Endothelial cell of umbilical vein (primary cell): ENCODE measurements at regions not wholly inside any gene's neighbourhood (a gene's known extent, or its start where the extent isn't known, plus 50 kb on each side); places are given as distances from the start of the nearest gene placed in this dataset.

ENCODE experiments used
- BruUV-seq: library from RNA; stranded (reverse); fragments of 400-500 nt; replicated peaks from 2 replicates; lab custom pipeline; 2021; lab: Mats Ljungman, UMichigan
- CTCF ChIA-PET: fragments of 300-600, 350-600 bp; sonication (Branson Sonifier 250); formaldehyde crosslinking; loops from one replicate; lab custom pipeline; 2021; ENCODE audit warnings: antibody characterized with exemption, inconsistent platforms; lab: Charles Lee
- POLR2A ChIA-PET: fragments of 300-600, 350-600 bp; sonication (Branson Sonifier 250); formaldehyde crosslinking; loops from one replicate; lab custom pipeline; 2021; ENCODE audit warnings: antibody characterized with exemption, inconsistent platforms; lab: Charles Lee
- DNase-seq: peaks from one replicate; pipeline ENCODE4 v3.0.0-alpha.2; 2011; ENCODE audit warnings: low read depth, low spot score
- FAIRE-seq: peaks from 2 replicates; lab custom pipeline; 2011; peaks lifted over from hg19 to GRCh38; lab: Jason Lieb, UNC
- H2AFZ ChIP-seq: 2 replicates; pipeline ENCODE4 v1.6.0; 2012; ENCODE audit warnings: low read depth, low read length, control low read depth, inconsistent platforms
- H3K27ac ChIP-seq: 2 replicates; pipeline ENCODE4 v1.5.1; 2011; ENCODE audit warnings: low read depth, mild to moderate bottlenecking, control low read depth, low read length, moderate library complexity; ENCODE audit not compliant: insufficient read depth
- H3K27me3 ChIP-seq, 2 experiments: 2 replicates each; pipeline versions ENCODE4 v1.6.0 to v1.6.1; 2011; ENCODE audit warnings: low read length in 2 of 2, mixed read lengths in 1 of 2; ENCODE audit not compliant: control insufficient read depth in 2 of 2, insufficient read depth in 2 of 2
- H3K36me3 ChIP-seq, 2 experiments: 2 replicates in 1 of 2; 3 replicates in 1 of 2; pipeline ENCODE4 v1.5.1; 2011; ENCODE audit warnings: low read length in 2 of 2, mild to moderate bottlenecking in 1 of 2, moderate library complexity in 1 of 2; ENCODE audit not compliant: control insufficient read depth in 2 of 2, insufficient read depth in 2 of 2; ENCODE audit errors: extremely low read depth in 1 of 2
- H3K4me1 ChIP-seq: 3 replicates; pipeline ENCODE4 v1.5.1; 2011; ENCODE audit warnings: mild to moderate bottlenecking, low read length; ENCODE audit not compliant: control insufficient read depth, insufficient read depth; ENCODE audit errors: extremely low read depth
- H3K4me2 ChIP-seq: 2 replicates; pipeline ENCODE4 v1.6.1; 2011; ENCODE audit warnings: low read length, control low read depth, mixed read lengths; ENCODE audit not compliant: insufficient read depth
- H3K4me3 ChIP-seq, 3 experiments: fragments of 200-600 bp in 1 of 3; sonication (generic), shearing (Covaris generic) in 1 of 3; replicated peaks in 1 of 3; 2 replicates each; pipeline ENCODE4 v1.5.1; 2011 to 2016; ENCODE audit warnings: control low read depth in 3 of 3, low read length in 3 of 3, mild to moderate bottlenecking in 2 of 3, inconsistent platforms in 1 of 3, low read depth in 1 of 3, moderate library complexity in 1 of 3; ENCODE audit not compliant: insufficient read depth in 1 of 3
- H3K79me2 ChIP-seq: 2 replicates; pipeline ENCODE4 v1.6.0; 2012; ENCODE audit warnings: low read length, inconsistent platforms; ENCODE audit not compliant: control insufficient read depth, insufficient read depth
- H3K9ac ChIP-seq: replicated peaks from 2 replicates; pipeline ENCODE3; 2011; ENCODE audit warnings: low read length, control low read depth; ENCODE audit not compliant: insufficient read depth; ENCODE audit errors: extremely low read depth
- H3K9me1 ChIP-seq: replicated peaks from 3 replicates; pipeline ENCODE4 v1.6.0; 2011; ENCODE audit warnings: mild to moderate bottlenecking, low read length; ENCODE audit not compliant: control insufficient read depth, insufficient read depth; ENCODE audit errors: extremely low read depth
- H3K9me3 ChIP-seq: replicated peaks from 2 replicates; pipeline ENCODE4 v1.5.1; 2012; ENCODE audit warnings: low read length, inconsistent platforms; ENCODE audit not compliant: control insufficient read depth, insufficient read depth
- H4K20me1 ChIP-seq: replicated peaks from 2 replicates; pipeline ENCODE3; 2011; ENCODE audit warnings: mild to moderate bottlenecking, low read length; ENCODE audit not compliant: control insufficient read depth, insufficient read depth; ENCODE audit errors: extremely low read depth
- CTCF ChIP-seq, 2 donors: IDR thresholded peaks; 1 replicate in 1 of 2; 2 replicates in 1 of 2; pipeline ENCODE4 v1.5.1; 2011; ENCODE audit warnings: low read length in 2 of 2, mild to moderate bottlenecking in 2 of 2, moderate library complexity in 2 of 2, control low read depth in 1 of 2, inconsistent platforms in 1 of 2, low read depth in 1 of 2; ENCODE audit not compliant: insufficient read depth in 1 of 2; ENCODE audit errors: extremely low read depth in 1 of 2
- EZH2 ChIP-seq: IDR thresholded peaks from 2 replicates; pipeline ENCODE4 v1.6.1; 2012; ENCODE audit warnings: borderline replicate concordance, low read depth, mild to moderate bottlenecking, moderate library complexity, low read length, inconsistent platforms; ENCODE audit not compliant: severe bottlenecking
- FOS ChIP-seq: IDR thresholded peaks from 2 replicates; pipeline ENCODE4 v1.6.1; 2011; ENCODE audit warnings: mild to moderate bottlenecking, low read length, moderate library complexity, borderline replicate concordance; ENCODE audit not compliant: insufficient read depth
- GATA2 ChIP-seq: IDR thresholded peaks from 2 replicates; pipeline ENCODE4 v1.7.0; 2011; ENCODE audit warnings: low read depth, mild to moderate bottlenecking, moderate library complexity, mixed read lengths, low read length; ENCODE audit not compliant: insufficient read length, insufficient read depth
- JUN ChIP-seq: IDR thresholded peaks from 2 replicates; pipeline ENCODE4 v1.6.1; 2011; ENCODE audit warnings: borderline replicate concordance, low read depth; ENCODE audit not compliant: insufficient read length, insufficient read depth
- MAX ChIP-seq: IDR thresholded peaks from 2 replicates; pipeline ENCODE4 v1.6.1; 2011; ENCODE audit not compliant: insufficient read depth, insufficient read length
- MYC ChIP-seq: IDR thresholded peaks from one replicate; pipeline ENCODE4 v1.6.1; 2011; ENCODE audit warnings: mild to moderate bottlenecking, low read depth, low read length
- POLR2A ChIP-seq: IDR thresholded peaks from 2 replicates; pipeline ENCODE4 v1.6.1; 2012; ENCODE audit warnings: low read depth, mild to moderate bottlenecking, control low read depth, low read length
- POLR2AphosphoS5 ChIP-seq: IDR thresholded peaks from 2 replicates; pipeline ENCODE4 v1.6.1; 2012; ENCODE audit warnings: low read depth, mild to moderate bottlenecking, control low read depth, low read length, moderate library complexity; ENCODE audit not compliant: insufficient read depth
- dilution Hi-C: fragments of 300-500 bp; cut with MboI; formaldehyde crosslinking; loops from one replicate; pipeline ENCODE4 v1.15.0; 2019; ENCODE audit warnings: low sequenced_read_pairs; ENCODE audit not compliant: extremely low pct_ligation_motif_present
- intact Hi-C: fragments of 100-400 bp; cut with micrococcal nuclease; formaldehyde crosslinking; loops from one replicate; pipeline ENCODE4 v1.10.0; 2022

- peaks cover 13 to 28% of the 10 kb centered on the region in 2 experiments for H3K27me3 ChIP-seq
- TF ChIP-seq POLR2A (no peak), FOS (no peak), EZH2 (no peak), JUN (no peak), GATA2 (no peak), MAX (no peak), MYC (no peak), POLR2AphosphoS5 (no peak), CTCF (IDR thresholded peaks at IDR 0.05; ENCODE audit: extremely low read depth in 1 of 2, insufficient read depth in 1 of 2, low read depth in 1 of 2, low read length in 2 of 2) (no peak)
- no peaks in the 10 kb centered on the region for H4K20me1 ChIP-seq
- no TSS peak for BruUV-seq
- no peaks in the 10 kb centered on the region for H3K4me1 ChIP-seq
- H2AFZ ChIP-seq: no peak overlapping the region
- H3K4me3 ChIP-seq: no peak overlapping the region
- CTCF ChIA-PET: no interaction called here
- FAIRE-seq (no peak), DNase-seq (no peak)
- H3K4me2 ChIP-seq: no peak overlapping the region
- H3K79me2 ChIP-seq: no peaks in the 10 kb centered on the region
- dilution Hi-C loops (no loop called here), intact Hi-C loops (no loop called here)
- H3K9me3 ChIP-seq: no peaks in the 10 kb centered on the region
- POLR2A ChIA-PET: no interaction called here
- no peaks in the 10 kb centered on the region for H3K9me1 ChIP-seq
- H3K27ac ChIP-seq: no peak overlapping the region
- no peak overlapping the region for H3K9ac ChIP-seq
- no peaks in the 10 kb centered on the region for H3K36me3 ChIP-seq
Measured at GRCh38 chr17:36825113-36825512, 112.2 kb upstream of the LHX1 start.
